Activated T-cell treated with anti-CD3 and anti-CD28 coated beads, Interleukin-2, amount 50 U/mL, for 48 hours (primary cell): ENCODE measurements at regions not wholly inside any gene's neighbourhood (a gene's known extent, or its start where the extent isn't known, plus 50 kb on each side); places are given as distances from the start of the nearest gene placed in this dataset.

ENCODE experiments used
- DNase-seq, 2 experiments: peaks; one replicate each; pipeline ENCODE4 v3.0.0-alpha.2; 2020

GRCh38 chr2:16124881-16125613, 184.7 kb downstream of the MYCN start:
- no peak for DNase-seq

GRCh38 chr2:16123856-16124780, 183.8 kb downstream of the MYCN start:
- no peak for DNase-seq

GRCh38 chr2:16123421-16123820, 183.1 kb downstream of the MYCN start:
- no peak for DNase-seq

- no peak for DNase-seq
Observed at GRCh38 chr2:16122556-16122955, 182.2 kb downstream of the MYCN start.

- no peak for DNase-seq
Observed at GRCh38 chr2:16121986-16122390, 181.6 kb downstream of the MYCN start.

- DNase-seq: no peak
Observed at GRCh38 chr2:16121231-16121985, 181.1 kb downstream of the MYCN start.

- DNase-seq: no peak
Observed at GRCh38 chr2:16120591-16121180, 180.3 kb downstream of the MYCN start.

GRCh38 chr2:16119741-16120140, 179.4 kb downstream of the MYCN start:
- DNase-seq: no peak

GRCh38 chr2:16118611-16119590, 178.6 kb downstream of the MYCN start:
- DNase-seq: no peak

GRCh38 chr2:16117791-16118610, 177.7 kb downstream of the MYCN start:
- DNase-seq: no peak

GRCh38 chr2:16117021-16117700, 176.8 kb downstream of the MYCN start:
- DNase-seq: no peak

GRCh38 chr2:16115881-16116830, 175.8 kb downstream of the MYCN start:
- no peak for DNase-seq

- DNase-seq: no peak
Observed at GRCh38 chr2:16115291-16115690, 174.9 kb downstream of the MYCN start.

GRCh38 chr2:16114836-16115235, 174.5 kb downstream of the MYCN start:
- DNase-seq: no peak

- DNase-seq: no peak
Observed at GRCh38 chr2:16114070-16114469, 173.7 kb downstream of the MYCN start.

- no peak for DNase-seq
Observed at GRCh38 chr2:16113568-16113967, 173.2 kb downstream of the MYCN start.

- no peak for DNase-seq
Observed at GRCh38 chr2:16112972-16113560, 172.7 kb downstream of the MYCN start.

GRCh38 chr2:16112251-16112971, 172.1 kb downstream of the MYCN start:
- no peak for DNase-seq
